Chondrocyte (in vitro differentiated cells): ENCODE measurements at regions not wholly inside any gene's neighbourhood (a gene's known extent, or its start where the extent isn't known, plus 50 kb on each side); places are given as distances from the start of the nearest gene placed in this dataset.

Source experiments
- DNase-seq: peaks from one replicate; pipeline ENCODE4 v3.0.0; 2021; ENCODE audit warnings: mixed read lengths, low spot score
- H3K27ac Mint-ChIP-seq: one replicate; pipeline ENCODE4 v1.8.0; 2021; ENCODE audit warnings: mild to moderate bottlenecking, moderate library complexity, mixed read lengths; ENCODE audit not compliant: unreplicated experiment
- H3K27me3 Mint-ChIP-seq: 2 replicates; pipeline ENCODE4 v1.8.0; 2021; ENCODE audit warnings: low read depth, mixed read lengths
- H3K36me3 Mint-ChIP-seq: 2 replicates; pipeline ENCODE4 v1.8.0; 2021; ENCODE audit warnings: low read depth, mixed read lengths
- H3K4me1 Mint-ChIP-seq: 2 replicates; pipeline ENCODE4 v1.8.0; 2021; ENCODE audit warnings: low read depth, mild to moderate bottlenecking, mixed read lengths
- H3K4me3 Mint-ChIP-seq: one replicate; pipeline ENCODE4 v1.8.0; 2021; ENCODE audit warnings: mild to moderate bottlenecking, moderate library complexity, mixed read lengths; ENCODE audit not compliant: unreplicated experiment
- H3K9me3 Mint-ChIP-seq: 2 replicates; pipeline ENCODE4 v1.8.0; 2021; ENCODE audit warnings: low read depth, mixed read lengths
- TF ChIP-seq, protein P1 (sequence below): fragments of 200-600 bp; sonication (generic); IDR thresholded peaks from 2 replicates; pipeline ENCODE4 v1.5.0; 2021; ENCODE audit warnings: antibody characterized with exemption, mild to moderate bottlenecking, moderate library complexity

DNA sequence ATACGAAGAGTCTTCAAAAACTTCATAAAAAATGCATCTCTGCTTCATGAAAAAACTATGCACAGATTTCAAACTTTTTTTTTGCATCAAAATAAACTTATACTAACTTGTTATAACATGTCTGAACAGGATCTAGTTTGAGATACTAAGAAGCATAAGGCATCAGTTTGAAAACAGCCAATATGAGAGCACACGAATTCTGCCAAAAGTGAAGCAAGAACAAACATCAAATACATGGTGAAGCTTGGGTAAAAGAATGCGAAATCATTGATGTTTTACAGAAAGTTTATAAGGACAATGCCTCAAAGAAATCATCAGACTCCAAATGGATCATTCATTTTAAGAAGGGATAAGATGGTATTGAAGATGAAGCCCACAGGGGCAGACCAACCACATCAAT is 389.1 kb upstream of the TENM4 start:
- no peak for DNase-seq
- Mint-ChIP-seq H3K9me3 (no peaks in the 10 kb centered on the region), H3K27me3 (peaks cover 8% of the 10 kb centered on the region), H3K27ac (no peak overlapping the region), H3K36me3 (no peaks in the 10 kb centered on the region), H3K4me3 (no peak overlapping the region), H3K4me1 (no peaks in the 10 kb centered on the region)
- TF ChIP-seq, protein P1, sequence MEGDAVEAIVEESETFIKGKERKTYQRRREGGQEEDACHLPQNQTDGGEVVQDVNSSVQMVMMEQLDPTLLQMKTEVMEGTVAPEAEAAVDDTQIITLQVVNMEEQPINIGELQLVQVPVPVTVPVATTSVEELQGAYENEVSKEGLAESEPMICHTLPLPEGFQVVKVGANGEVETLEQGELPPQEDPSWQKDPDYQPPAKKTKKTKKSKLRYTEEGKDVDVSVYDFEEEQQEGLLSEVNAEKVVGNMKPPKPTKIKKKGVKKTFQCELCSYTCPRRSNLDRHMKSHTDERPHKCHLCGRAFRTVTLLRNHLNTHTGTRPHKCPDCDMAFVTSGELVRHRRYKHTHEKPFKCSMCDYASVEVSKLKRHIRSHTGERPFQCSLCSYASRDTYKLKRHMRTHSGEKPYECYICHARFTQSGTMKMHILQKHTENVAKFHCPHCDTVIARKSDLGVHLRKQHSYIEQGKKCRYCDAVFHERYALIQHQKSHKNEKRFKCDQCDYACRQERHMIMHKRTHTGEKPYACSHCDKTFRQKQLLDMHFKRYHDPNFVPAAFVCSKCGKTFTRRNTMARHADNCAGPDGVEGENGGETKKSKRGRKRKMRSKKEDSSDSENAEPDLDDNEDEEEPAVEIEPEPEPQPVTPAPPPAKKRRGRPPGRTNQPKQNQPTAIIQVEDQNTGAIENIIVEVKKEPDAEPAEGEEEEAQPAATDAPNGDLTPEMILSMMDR = no peak

DNA sequence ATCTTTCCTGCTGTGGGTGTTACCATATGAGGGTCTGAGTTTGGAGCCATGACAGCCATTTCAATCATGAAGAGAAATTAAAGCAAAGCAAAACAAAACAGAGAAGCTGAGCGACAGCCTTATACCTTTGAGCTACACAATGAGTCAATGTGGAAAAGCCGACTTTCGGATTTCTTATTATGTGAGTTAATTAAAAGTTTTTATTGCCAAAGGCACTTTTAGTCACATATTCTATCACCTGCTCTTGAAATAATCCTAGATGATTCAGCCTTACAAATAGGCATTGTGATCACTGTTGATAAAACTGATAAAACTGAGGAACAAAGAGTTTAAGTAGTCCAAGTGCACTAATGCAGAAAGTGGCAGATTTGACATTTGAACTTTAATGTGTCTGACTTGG is 381.9 kb upstream of the TENM4 start:
- Mint-ChIP-seq H3K27me3 (peaks cover 2% of the 10 kb centered on the region), H3K4me1 (no peaks in the 10 kb centered on the region), H3K36me3 (no peaks in the 10 kb centered on the region)

GRCh38 chr11:79813551-79813950 is 372.7 kb upstream of the TENM4 start:
- TF ChIP-seq, protein P1 = no peak
- H3K4me3 Mint-ChIP-seq = no peak overlapping the region
- no peak overlapping the region for H3K27ac Mint-ChIP-seq
- H3K9me3 Mint-ChIP-seq = peaks cover 16% of the 10 kb centered on the region
- H3K27me3 Mint-ChIP-seq = peaks cover 9% of the 10 kb centered on the region
- no peaks in the 10 kb centered on the region for H3K4me1 Mint-ChIP-seq
- peaks cover 1% of the 10 kb centered on the region for H3K36me3 Mint-ChIP-seq
- DNase-seq = no peak

More for the DNA sequence above, 381.9 kb upstream of the TENM4 start:
- Mint-ChIP-seq H3K27ac (no peak overlapping the region), H3K4me3 (no peak overlapping the region), H3K9me3 (peaks cover 3% of the 10 kb centered on the region)
- no peak for DNase-seq
- TF ChIP-seq, protein P1 = no peak

GRCh38 chr11:79809487-79809886 is 368.7 kb upstream of the TENM4 start:
- H3K4me1 Mint-ChIP-seq = no peaks in the 10 kb centered on the region
- H3K27me3 Mint-ChIP-seq = peaks cover 3% of the 10 kb centered on the region
- peaks cover 7% of the 10 kb centered on the region for H3K9me3 Mint-ChIP-seq
- DNase-seq = no peak
- peaks cover 1% of the 10 kb centered on the region for H3K36me3 Mint-ChIP-seq
- TF ChIP-seq, protein P1 = no peak
- H3K4me3 Mint-ChIP-seq = no peak overlapping the region
- H3K27ac Mint-ChIP-seq = no peak overlapping the region

DNA sequence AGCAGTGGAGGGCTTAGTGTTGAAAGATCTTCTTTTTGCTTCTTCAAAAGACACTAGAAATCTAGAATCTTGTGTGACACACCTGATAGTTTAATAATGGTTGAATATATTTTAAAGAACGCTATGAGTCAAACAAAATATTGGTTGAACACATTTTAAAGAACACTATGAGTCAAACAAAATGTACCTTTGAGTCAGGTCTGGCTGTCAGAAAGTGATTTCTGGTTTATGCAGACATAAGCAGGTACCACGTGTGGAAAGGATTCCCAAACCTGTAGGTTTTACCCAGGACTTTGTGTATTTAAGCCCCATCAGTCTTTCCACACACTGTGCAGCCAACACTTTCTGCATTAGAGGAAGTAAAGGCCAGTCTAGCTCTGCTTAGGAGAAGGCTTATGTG is 366.7 kb upstream of the TENM4 start:
- Mint-ChIP-seq H3K27ac (no peak overlapping the region), H3K9me3 (peaks cover 11% of the 10 kb centered on the region), H3K4me3 (no peak overlapping the region), H3K27me3 (no peaks in the 10 kb centered on the region), H3K36me3 (peaks cover 1% of the 10 kb centered on the region), H3K4me1 (no peaks in the 10 kb centered on the region)
- TF ChIP-seq, protein P1 = no peak
- DNase-seq = no peak
